ENCODE measurements at regions not wholly inside any gene's neighbourhood (a gene's known extent, or its start where the extent isn't known, plus 50 kb on each side); places are given as distances from the start of the nearest gene placed in this dataset.

- no peak for TF ChIP-seq CTCF (IDR thresholded peaks at IDR 0.05)
- no peak for TF ChIP-seq POLR2A (IDR thresholded peaks at IDR 0.05)
Observed at GRCh38 chr18:40653682-40654081, 1301.4 kb upstream of the PIK3C3 start.

Data from sigmoid colon (tissue), 3 donors.